ENCODE measurements at regions not wholly inside any gene's neighbourhood (a gene's known extent, or its start where the extent isn't known, plus 50 kb on each side); places are given as distances from the start of the nearest gene placed in this dataset.

- no peak for DNase-seq (ENCODE audit: low spot score)
Measured at GRCh38 chr17:71919186-71919585, 201.6 kb upstream of the SOX9 start.

DNA sequence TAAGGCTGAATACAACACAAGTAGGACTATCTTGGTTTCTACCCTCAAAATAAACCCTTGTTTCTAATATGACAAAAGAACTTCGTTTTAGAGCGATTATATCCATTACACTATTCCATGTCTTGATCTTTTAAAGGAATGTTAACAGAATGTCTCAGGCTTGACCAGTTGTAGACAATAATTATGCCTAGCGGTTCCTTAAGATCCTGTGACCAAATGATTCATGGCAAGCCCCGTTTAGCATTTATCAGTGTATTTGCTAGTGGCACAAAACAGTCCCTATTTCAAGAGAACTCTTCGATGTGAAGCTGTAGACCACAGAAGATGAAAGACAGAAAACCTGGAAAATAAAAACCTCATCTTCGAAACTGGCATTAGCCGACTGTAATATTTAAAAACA, 200.9 kb upstream of the SOX9 start:
- no peak for DNase-seq (ENCODE audit: low spot score)

DNA sequence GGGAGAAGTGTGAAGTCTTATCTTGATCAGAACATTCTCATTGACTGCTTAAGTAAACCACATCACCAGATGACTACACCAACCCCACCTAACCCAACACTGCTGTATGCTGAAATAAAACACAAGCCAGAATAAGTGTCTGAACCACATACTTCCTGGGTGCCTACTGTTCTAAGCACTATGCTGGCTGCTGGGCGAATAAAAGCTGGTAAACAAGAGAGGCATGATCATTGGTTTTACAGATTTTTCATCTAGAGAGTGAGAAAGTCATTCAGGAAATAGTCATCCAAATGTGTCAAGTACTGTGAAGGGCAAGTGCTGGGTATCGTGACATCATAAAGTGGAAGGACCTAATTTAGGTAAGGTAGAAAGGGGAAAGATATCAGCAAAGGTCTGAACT, 199.0 kb upstream of the SOX9 start:
- no peak for DNase-seq (ENCODE audit: low spot score)

DNA sequence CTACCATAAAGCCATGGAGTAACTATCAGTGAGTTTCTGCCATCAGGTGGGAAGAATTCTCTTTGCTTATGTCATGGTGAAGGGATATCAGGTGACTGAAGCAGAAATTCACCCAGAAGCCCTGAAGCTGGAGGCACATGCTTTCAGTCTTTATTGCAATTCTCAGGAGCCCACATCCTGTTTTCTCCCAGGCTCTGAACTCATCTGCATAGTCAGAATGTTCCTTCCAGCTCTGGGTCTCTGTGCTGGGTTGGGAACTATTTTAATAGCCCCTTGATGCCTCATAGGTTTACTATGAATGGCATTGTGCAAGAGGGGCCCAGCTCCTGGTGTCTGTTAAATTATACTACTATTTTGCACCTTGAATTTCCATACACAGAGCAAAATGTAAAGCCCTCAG, 198.4 kb upstream of the SOX9 start:
- DNase-seq (ENCODE audit: low spot score): no peak

- no peak for DNase-seq (ENCODE audit: low spot score)
Measured at GRCh38 chr17:71926746-71927398, 193.9 kb upstream of the SOX9 start.

- no peak for DNase-seq (ENCODE audit: low spot score)
Measured at GRCh38 chr17:71933306-71933705, 187.5 kb upstream of the SOX9 start.

GRCh38 chr17:71934520-71934919, 186.3 kb upstream of the SOX9 start:
- no peak for DNase-seq (ENCODE audit: low spot score)

GRCh38 chr17:71935341-71935740, 185.5 kb upstream of the SOX9 start:
- DNase-seq (ENCODE audit: low spot score): no peak

DNA sequence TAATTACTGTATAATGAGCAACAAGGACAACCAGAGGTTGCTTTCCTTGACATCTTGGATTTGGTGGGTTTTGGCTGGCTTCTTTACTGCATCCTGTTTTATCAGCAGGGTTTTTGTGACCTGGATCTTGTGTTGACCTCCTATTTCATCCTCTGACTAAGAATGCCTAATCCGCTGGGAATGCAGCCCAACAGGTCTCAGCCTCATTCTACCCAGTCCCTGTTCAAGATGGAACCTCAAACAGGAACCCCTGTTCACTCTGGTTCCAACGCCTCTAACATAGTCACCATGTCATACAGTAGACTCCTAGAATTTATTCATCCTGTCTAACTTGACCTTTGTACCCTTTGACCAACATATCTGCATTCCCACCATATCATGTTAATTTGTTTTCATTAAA, 183.8 kb upstream of the SOX9 start:
- DNase-seq (ENCODE audit: low spot score): no peak

DNA sequence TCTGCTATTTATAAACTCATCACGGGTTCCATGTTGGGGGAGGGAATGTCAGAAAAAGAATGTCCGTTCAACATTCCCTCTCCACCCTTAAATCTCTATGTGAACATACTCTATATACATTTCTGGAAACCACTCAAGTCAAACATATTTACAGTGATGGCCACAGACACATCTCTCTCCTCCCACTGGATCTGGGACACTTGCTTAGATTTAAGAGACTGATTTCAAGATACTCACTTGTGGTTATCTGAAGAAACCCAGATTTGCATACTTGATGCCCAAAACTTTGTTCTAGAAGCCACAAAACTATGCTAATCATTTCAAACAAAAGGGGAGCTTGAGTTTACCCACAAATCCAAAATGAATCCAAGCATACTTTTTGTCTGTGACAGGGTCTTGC, 182.9 kb upstream of the SOX9 start:
- DNase-seq (ENCODE audit: low spot score): no peak

DNA sequence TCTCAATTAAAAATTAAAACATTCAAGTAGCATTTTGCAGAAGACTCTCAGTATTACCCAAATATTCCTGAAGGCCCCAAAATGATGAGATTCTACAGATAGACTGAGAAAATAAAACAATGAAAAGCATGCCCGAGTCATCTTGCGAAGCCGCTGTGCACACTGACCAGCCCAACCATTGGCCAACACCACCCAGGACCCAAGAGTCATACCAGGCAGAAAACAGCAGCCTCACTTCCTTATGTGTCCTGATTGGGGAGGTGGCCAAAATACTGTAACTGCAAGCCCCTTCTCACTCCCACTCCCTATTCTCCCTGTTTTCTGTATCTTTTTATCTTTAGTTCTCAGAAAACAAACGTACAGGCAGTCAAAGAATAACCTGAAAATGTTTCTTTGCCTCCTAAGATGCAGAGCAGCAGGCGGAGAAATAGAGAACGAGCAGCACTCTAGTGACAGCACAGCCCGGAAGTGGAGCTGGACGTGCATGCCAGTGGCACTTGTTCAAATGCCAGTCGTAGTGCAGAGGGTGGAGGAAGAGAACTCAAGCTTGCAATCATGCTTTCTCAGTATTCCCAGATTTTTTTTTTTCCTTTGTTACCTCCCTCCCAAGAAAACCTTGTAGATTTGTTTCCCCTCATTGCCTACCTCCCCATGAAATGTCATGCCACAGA, 182.3 kb upstream of the SOX9 start:
- DNase-seq (ENCODE audit: low spot score): no peak

DNA sequence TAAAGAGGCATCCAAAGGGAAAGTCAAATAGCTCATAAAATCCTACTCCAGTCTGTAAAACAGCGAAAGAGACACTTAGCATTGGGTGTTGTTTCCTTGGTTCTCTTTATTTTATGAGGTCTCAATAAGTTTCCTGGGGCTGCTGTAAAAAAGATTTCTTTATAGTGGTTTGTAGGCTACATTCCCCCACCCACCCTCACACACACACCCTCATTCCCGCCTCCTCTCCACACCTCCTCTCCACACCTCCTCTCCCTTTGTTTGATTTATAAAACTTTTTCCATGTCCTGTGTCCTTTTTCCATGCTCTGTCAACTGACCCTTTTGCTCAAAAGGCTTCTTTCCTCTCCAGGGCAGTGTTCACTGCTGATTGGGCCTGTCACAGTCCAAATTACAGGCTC, 178.9 kb upstream of the SOX9 start:
- DNase-seq (ENCODE audit: low spot score): no peak

GRCh38 chr17:71942626-71943025, 178.2 kb upstream of the SOX9 start:
- DNase-seq (ENCODE audit: low spot score): no peak

- DNase-seq (ENCODE audit: low spot score): no peak
Measured at GRCh38 chr17:71948703-71949422, 172.0 kb upstream of the SOX9 start.

DNA sequence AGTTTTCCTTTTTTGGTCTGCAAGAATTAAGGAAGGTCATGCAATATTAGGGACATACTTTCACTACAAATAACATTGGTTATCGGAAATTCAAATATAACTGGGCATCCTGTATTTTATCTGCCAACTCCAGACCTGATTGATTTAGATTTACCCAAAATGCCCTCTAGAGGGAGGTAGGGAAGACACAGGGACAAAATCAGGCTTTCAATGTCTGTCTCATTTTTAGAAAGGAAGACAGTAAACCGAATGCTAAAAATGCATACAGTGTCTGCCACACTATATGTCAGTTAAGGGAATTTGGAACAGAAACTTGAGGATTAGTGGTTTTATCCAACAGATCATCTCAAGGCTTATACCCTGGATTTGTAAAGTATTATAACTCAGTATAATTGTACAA, 161.7 kb upstream of the SOX9 start:
- peak; percentile 4 for DNase-seq (ENCODE audit: low spot score)

DNA sequence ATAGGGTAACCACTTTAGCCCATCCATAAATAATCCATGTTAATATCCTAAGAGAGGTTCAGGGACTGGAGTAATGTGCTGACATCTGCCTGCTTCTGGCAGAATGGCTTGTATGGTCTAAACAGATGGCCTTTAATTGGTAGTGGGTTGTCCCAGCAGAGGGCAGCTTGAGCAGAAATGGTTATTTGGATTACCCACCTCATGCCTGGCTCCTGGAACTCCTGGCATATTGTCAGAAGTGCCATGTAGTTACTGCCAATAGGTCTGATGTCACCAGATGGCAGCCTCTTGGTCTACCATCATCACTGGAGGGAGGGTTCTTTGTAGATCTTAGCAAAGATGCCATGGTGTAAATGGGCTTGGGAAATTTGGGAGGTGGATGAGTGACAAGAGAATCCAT, 157.5 kb upstream of the SOX9 start:
- no peak for DNase-seq (ENCODE audit: low spot score)

- DNase-seq (ENCODE audit: low spot score): no peak
Measured at GRCh38 chr17:71963791-71964190, 157.0 kb upstream of the SOX9 start.

DNA sequence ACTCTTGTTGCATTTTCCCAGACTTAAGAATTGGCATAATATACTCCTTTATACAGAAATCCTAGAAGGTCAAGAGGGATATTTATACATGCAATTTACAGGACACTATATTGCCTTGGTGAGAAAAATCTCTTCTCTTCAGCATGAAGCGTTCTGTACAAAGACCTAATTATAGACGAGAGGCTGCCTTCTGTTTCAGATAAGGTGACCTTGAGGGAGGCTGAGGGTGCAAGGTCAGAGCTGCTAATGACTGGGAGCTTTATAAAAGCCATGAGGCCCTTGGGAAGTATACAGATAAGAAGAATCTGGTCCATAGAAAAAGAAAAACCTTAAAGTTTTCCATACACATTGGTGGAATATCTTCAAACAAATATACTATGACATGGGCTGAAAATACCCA, 156.3 kb upstream of the SOX9 start:
- DNase-seq (ENCODE audit: low spot score): no peak

DNA sequence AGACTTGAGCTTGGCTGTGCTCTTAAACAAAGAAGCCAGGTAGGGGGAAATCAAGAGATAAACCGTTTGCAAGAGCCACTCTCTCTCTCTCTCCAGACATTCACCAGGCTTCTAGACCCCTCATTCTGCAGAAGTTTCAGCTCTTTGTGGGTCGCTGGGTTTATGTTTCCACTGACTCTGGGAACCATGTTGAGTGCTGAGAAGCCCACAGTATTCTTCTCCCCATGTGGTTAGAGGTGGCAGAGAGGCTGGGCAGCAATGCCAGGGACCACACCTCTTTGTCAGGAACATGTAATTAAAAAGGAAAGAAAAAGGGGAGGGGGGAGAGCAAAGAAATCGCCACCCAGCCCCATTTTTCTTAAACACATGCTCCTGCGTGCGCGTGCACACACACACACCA, 154.8 kb upstream of the SOX9 start:
- DNase-seq (ENCODE audit: low spot score): no peak

GRCh38 chr17:71966459-71967313, 154.1 kb upstream of the SOX9 start:
- no peak for DNase-seq (ENCODE audit: low spot score)

GRCh38 chr17:71969500-71969899, 151.3 kb upstream of the SOX9 start:
- no peak for DNase-seq (ENCODE audit: low spot score)

GRCh38 chr17:71970312-71970711, 150.5 kb upstream of the SOX9 start:
- DNase-seq (ENCODE audit: low spot score): no peak

DNA sequence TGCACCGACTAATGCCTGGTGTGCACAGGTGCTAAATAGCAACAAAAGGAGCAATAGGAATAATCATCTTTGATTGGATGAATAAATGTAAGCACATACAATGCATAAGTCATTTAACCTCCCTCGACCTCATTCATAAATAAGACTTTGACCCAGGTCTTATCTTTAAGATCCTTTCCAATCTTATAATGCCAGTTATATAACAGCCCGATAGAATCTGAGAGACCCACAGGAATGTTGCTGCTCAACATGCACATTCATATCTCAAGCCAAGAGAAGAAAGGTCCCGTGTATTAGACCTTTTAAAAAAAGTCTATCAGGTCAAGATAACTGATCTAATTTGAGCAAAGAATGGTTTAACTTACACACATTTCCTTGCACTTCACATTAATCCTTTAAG, 146.8 kb upstream of the SOX9 start:
- DNase-seq (ENCODE audit: low spot score): no peak
